Inferior parietal cortex (tissue), 1 donor: ENCODE measurements at regions not wholly inside any gene's neighbourhood (a gene's known extent, or its start where the extent isn't known, plus 50 kb on each side); places are given as distances from the start of the nearest gene placed in this dataset.

ENCODE experiments used
- DNase-seq: peaks from one replicate; pipeline ENCODE4 v3.0.0-alpha.2; 2016; ENCODE audit errors: extremely low spot score

- no peak for DNase-seq
Observed at GRCh38 chr1:163406772-163407171, 85.0 kb downstream of the NUF2 start.

- DNase-seq = no peak
Observed at GRCh38 chr1:163408262-163408661, 86.5 kb downstream of the NUF2 start.

- DNase-seq = peak; percentile 86
Observed at GRCh38 chr1:163410073-163410999, 88.6 kb downstream of the NUF2 start.

GRCh38 chr1:163412221-163412620 is 90.5 kb downstream of the NUF2 start:
- DNase-seq = no peak

- DNase-seq = no peak
Observed at GRCh38 chr1:163414778-163415177, 93.0 kb downstream of the NUF2 start.

DNA sequence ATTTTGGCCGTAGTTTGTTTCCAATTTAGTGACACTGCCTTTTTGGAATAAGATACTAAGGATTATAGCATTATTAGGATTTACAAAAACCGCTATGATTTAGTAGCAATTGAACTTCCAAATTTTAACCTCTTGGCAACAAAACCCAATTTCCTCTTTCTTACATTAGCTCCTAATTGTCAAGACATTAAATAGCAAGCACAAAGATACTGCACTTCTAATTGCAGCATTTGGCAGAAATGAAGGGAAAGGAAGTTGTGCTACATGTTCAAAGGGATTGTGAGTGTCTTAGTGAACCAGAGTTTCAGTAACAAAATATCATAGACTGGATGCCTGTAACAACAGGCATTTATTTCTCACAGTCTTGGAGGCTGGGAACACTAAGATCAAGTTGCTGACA is 99.9 kb downstream of the NUF2 start:
- DNase-seq = no peak

GRCh38 chr1:163422738-163423404 is 101.1 kb downstream of the NUF2 start:
- no peak for DNase-seq

GRCh38 chr1:163426505-163427251 is 104.9 kb downstream of the NUF2 start:
- DNase-seq = no peak

DNA sequence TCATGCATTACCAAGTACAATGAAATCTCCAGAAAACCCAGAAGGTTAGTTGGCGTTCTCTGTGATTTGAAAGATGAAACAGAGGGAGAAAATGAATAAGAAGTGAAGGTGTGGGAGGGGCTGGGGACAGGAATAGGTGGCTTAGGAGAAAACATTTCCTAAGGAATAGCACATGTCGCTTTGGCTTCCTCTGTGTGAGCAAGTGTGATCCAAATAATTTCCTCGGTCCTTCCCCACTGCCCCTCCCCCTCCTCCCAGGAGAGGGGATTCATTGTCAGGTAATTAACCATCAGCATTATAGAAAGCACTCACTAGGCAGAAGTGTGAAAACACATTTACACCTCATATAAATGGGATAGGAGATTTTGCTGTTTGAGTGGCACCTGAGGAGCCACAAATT is 105.5 kb downstream of the NUF2 start:
- no peak for DNase-seq

- peak; percentile 60 for DNase-seq
Observed at GRCh38 chr1:163436140-163436812, 114.5 kb downstream of the NUF2 start.

GRCh38 chr1:163439471-163439870 is 117.7 kb downstream of the NUF2 start:
- no peak for DNase-seq

GRCh38 chr1:163440090-163440489 is 118.3 kb downstream of the NUF2 start:
- DNase-seq = no peak

GRCh38 chr1:163442231-163442879 is 120.6 kb downstream of the NUF2 start:
- DNase-seq = peak; percentile 57

GRCh38 chr1:163442895-163443294 is 121.1 kb downstream of the NUF2 start:
- no peak for DNase-seq

- DNase-seq = no peak
Observed at GRCh38 chr1:163443863-163444262, 122.1 kb downstream of the NUF2 start.

DNA sequence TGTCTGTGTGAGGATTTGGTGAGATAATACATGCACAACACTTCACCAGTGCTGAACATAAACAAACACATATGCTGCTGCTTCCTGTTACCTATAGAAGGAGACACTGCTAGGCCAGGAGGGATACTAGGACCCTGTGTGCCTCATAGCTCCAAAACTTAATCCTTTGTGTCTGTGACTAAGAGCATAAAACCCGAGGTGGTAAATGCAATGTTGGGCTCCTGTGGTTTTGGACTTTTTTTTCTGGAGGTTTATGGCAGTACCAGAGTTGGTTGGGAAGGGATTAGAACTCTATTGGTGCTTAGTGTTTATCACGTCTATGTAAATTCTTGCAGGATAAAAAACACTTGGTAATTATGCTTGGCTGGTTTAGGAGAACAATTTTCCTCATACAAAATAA is 122.9 kb downstream of the NUF2 start:
- no peak for DNase-seq

GRCh38 chr1:163450986-163451385 is 129.2 kb downstream of the NUF2 start:
- no peak for DNase-seq

DNA sequence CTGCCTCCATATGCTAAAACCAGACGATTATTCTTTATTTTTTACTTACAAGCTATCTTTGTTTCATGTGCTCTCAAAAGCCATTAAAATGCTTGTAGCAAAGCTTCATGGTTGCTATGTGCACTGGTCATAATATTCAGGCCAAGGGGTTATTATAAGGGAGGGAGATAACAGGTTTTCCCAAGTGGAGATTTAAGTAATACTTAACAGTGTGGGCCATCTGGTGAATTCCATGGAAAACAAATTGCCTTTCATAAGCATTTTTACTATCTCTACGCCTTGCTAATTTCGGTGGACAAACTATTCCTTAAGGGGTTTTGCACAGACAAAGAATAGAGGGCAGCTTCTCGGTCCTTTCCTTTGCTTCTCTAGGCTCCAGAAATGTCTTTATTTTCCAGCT is 137.8 kb downstream of the NUF2 start:
- DNase-seq = no peak

- no peak for DNase-seq
Observed at GRCh38 chr1:163467289-163467688, 145.5 kb downstream of the NUF2 start.

GRCh38 chr1:163471779-163472650 is 150.3 kb downstream of the NUF2 start:
- DNase-seq = no peak
